DMS 273 (cell line): ENCODE measurements at regions not wholly inside any gene's neighbourhood (a gene's known extent, or its start where the extent isn't known, plus 50 kb on each side); places are given as distances from the start of the nearest gene placed in this dataset.
"Not testable (repeated sequence)": the region's sequence is repeated elsewhere in the genome, so short reads cannot be mapped to it uniquely, and the experiment has no call there.

Experiments
- DNase-seq: peaks from one replicate; lab custom pipeline; 2025; ENCODE audit not compliant: unreplicated experiment; lab: John Stamatoyannopoulos, UW

DNA sequence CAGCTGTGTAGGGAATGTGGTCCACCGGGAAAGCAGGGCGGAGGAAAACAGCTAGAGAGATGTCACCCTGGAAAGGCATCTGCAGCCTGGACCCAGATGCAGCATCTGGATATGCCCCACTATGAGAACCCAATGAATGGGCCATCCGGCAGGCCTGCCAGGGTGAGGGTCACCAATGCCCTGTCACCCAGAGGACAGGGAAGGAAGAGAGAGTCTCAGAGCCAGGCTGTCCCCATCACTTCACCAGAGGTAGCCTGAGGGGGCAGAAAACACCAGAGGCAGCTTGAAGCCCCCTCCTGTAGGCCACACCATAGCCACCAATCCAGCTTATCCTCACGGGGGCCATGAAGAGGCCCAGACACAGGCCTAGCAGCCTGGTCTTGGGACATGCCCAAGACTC is 118.8 kb downstream of the TUBA3C start:
- no peak for DNase-seq

DNA sequence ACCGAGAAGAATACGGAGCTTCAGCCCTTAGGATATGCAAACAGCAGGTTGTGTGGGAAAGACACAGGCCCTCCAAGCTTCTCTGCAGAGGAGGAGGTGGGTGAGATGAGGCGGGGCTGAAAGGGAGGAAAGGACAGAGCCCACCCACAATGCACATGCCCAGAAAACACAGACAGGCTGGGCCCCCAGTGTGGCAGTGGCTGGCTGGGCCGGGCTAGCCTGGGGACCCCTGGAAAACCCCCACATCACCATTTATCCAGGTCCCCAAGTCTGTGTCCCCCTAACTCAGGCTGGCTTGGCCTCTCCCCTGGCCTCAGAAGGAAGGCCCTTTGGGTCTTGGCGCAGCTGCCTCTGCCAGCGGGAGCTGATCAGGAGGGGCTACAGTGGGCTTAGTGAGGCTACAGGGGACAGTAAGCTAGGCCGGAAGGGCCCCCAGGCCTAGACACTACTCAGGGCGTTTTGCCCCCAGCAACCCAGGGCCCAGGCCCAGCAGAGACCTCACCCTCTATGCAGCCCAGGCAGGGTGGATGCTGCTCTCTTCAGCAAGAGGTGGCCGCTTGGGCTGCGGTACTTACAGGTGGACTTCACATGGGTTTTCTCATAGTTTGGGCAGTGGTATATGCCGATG is 119.5 kb downstream of the TUBA3C start:
- no peak for DNase-seq

DNA sequence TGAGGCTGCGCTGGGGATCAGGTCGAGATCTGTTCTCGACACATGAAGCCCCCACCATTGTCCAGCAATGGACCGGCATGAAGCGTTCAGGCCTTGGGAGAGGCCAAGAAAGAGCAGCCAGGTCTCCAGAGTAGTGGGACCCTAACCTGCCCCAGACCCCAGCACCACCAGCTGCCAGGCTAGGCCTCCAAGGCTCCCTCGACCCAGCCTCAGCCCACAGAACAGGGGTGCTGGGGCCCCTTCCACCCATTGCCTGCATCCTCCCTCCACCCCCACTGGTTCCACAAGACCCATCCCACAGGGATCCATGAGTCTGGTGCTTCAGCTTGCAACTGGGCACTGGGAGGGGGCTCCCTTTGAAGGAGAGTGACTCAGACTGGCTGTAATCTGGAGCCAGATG is 120.3 kb downstream of the TUBA3C start:
- DNase-seq = no peak

DNA sequence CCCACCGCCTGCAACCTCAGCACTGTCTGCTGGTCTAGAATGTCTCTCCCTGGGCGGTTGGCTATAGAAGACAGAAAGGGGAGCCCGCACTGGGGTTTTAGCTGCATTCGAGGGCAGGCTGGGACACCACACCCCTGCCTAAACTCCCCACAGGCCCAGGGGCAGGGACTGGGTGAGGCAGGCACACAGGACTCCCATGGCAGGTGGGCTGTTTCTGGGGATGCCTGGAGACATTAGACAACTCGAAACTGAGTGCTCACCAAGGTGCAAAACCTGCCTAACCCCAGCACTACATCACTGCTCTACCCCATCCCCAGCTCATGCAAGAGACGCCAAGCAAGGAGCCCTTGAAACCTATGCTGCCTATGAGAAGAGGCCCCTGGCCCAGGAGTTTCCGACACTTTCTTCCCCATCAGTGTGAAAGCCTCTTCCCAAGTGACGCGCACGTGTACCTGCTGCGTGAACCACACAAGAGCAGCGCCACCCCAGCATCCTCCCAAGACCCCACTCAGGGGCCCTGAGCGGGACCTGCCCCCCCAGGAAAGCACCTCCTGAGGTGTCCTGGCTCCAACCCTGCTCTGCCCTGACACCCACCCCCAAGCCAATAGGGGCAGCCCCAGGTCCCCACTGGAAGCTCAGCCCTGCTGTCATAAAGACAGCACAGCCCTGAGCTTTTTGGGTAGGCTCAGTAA is 121.2 kb downstream of the TUBA3C start:
- DNase-seq = no peak

DNA sequence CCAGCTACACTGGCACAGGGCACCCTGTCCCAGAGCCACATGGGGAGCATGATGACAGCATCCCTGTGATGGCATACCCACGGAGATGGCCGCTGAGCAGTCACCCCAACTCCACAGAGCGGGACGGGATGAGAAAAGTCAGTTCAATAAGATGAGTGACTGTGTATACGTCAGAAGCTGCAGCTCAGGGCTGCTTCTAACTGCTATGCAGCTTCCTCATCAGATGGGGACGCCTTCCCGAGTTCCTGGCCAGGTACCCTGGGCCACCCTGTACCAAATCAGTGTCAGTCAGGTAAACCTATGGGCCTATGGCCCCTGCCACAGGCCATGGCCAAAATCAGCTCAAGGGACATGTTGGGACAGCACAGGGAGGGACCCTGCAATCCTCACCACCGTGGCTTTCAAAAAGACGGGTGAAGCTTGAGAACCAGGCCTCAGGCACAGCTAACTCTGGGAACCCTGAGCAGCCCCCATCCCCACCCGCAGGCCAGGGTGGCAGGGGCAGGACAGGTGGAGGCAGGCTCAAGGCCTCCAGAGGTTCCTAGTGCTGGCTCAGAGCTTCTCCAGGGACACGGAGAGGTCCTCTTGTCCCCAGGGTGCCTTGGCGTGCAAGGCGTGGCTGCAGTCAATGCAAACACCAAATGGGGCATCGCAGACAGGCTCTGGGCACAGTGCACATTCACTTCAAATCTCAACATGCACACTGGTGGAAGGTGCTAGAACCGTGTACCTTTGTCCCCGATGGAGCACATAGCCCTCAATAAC is 122.4 kb downstream of the TUBA3C start:
- DNase-seq = no peak

DNA sequence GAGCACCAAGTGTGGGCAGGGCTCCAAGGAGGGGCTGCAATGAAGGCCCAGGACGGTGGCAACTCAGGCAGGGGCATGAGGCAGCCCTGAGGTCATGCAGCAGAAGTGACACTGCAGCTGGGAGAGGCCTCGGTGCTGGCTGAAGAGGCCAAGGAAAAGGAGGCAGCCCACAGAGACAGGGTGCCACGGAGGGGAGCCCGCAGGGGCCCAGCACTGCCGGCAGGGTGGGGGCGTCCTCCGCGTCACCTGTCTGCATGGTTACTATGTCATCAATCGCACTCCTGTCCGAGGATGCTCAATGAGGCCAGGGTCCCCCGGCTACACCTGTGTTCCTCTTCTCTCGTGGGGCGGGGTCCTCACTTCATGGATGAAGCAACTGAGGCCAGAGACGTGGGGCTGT is 123.1 kb downstream of the TUBA3C start:
- DNase-seq = no peak

DNA sequence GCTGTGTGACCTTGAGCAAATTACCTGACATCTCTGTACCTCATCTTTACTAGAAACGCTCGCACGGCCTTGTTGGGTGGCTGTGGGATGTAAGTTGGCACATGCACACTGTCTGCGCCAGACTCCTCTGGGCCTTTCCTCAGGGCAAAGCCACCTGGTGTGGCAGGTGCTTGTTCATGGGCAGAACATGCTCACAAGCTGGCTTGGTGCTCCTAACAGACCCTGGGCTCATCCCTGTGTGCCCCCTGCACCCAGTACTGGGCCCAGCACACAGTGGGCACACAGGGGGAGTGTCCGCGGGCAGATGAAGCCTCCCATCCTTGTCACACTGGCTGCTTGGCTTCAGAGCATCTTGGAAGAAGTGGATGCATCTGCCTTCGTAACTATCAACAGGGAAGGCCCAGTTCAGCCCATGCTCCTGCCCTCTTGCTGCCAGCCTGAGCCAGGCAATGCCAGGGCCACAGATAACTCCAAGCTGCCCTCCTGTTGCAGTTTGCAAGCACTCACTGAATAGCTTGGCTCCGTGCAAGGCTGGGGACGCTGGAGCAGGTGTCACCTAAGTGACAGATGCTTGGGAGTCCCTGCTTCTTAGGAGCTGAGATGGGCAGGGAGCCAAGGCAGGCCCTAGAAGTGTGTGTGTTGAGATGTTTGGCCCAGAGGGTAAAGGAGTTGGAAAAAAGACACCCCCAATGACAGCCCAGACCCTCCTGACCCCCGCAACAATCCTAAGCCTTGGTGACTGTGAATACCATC is 123.9 kb downstream of the TUBA3C start:
- peak; percentile 0 for DNase-seq

DNA sequence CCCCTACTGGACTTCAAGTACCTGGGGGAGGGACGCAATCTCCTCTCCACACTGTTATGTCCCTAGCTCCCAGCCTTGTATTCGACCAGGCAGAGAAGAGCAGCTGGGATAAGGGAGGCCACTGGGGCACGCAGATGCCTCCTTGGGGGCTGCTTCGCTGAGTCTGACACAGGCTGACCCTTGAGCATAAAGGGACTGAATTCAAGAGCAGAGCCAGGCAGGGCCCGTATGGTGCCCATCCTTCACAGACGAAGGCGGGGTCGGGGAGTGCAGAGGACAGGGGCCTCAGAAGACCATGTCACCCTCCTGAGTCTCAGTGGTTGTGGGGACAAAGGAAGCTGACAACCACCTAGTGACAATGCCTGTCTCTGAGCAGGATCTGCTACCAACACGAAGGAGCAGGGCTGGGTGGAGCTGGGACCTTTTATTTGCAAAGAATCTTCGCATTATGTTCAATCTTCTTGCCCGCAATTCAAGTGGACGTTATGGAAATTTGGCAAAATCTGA is 124.6 kb downstream of the TUBA3C start:
- DNase-seq = no peak

DNA sequence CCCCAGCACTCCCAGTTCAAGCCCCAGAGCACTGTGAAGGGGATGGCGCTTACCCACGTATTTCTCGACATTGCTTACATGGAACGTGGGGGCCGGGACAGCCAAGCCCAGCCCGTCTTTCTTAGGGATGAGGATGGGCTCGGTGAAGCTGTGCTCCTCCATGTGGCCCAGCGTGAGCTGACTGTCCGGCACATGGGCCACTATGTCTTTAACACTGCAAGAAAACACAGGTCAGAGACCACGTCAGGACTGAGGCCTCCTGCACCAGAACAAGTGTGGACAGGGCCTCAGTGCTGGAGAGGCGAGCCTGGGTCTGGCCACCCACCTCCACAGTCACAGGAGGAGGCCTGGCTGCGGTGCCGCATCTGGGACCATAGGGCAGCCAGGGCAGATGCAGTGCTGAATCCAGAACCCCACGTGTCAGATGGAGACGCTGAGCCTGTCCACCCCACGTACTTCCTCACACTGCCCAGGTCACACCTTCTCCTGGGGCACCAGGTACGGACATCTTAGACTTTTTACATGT is 125.2 kb downstream of the TUBA3C start:
- DNase-seq = no peak

DNA sequence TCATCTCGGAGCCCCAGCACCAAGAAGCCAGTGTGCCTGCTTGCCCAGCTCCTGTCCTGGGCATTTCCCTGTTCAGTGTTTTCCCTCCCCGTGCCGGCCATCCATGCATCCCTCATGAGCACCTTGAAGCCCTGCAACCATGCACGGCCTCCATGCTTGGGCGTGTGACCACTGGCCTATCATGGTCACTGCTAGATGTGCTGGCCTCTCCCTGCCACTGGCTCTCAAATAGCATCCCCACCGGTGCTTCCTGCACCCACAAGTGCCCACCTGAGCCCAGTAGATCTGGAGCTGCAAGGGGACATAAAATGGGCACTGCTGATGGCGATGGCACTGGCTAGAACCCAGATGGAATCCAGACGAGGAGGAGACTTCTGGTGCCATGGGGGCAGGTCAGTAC is 126.0 kb downstream of the TUBA3C start:
- DNase-seq = no peak

DNA sequence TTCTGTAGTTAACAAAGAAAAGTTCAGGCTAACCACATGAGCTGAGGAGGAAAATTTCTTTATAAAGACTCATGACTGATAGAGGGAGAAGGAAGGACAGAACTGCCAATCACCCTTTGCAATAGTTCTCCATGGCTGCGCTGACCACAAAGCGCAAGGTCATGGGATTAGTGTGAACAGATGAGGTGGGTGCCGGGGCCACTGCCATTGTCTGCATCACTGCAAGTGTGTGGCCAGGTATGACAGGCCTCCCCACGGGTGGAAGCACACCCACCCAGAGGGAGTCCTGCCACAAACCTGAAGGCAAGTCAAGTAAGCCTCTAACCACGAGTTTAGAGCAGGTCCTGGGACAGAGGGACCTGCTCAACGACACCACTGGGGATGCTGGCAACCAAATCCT is 128.1 kb downstream of the TUBA3C start:
- DNase-seq = no peak

DNA sequence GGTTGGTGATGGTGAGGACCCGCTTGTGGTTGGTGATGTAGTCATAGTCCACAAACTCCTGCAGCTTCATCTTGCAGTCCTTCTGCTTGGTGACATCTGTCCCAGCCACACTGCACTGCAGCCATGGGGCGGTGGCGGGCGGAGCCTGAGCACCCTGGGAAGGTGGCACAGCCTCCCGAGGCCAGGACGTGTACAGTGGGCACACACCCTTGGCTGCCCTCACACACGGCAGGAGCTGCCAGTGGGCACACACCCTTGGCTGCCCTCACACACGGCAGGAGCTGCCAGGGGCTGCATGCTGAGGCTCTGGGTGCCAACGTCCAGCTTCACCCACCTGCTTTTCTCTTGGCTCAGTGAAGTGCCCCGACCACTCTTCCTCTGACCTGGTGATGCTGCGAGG is 128.7 kb downstream of the TUBA3C start:
- no peak for DNase-seq

DNA sequence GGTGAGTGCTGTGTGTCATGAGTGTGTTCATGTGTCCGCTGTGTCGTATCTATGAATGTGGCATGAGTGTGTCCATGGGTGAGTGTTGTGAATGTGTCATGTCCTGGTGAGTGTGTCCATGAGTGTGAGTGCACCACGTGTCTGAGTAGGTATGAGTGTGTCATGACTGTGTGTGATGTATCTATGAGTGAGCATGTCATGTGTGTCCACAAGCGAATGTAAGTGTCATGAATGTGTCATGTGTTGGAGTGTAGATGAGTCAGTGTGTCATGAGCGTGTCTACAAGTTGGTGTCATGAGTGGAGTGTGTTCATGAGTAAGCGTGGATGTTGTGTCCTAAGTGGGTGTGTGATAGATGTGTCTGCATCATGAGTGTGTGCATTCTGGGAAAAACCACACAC is 129.4 kb downstream of the TUBA3C start:
- DNase-seq = no peak

DNA sequence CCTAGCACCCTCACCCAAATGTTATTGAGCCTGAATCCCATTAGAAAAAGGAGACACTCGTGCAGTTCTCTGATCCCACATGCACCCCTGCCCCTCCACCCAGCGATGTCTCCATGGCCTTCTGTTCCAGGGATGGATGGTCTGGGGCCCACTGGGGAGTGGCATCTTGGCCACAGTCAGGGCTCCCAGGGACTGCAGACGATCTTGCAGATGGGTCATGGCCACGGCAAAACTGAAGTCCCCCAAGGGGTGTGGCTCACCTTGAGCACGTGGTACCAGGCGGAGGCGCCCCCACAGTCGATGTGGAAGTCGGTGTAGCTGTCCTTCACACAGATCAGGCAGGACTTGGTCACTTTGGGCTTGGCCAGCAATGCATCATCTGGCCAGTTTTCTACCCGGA is 130.7 kb downstream of the TUBA3C start:
- DNase-seq = no peak

DNA sequence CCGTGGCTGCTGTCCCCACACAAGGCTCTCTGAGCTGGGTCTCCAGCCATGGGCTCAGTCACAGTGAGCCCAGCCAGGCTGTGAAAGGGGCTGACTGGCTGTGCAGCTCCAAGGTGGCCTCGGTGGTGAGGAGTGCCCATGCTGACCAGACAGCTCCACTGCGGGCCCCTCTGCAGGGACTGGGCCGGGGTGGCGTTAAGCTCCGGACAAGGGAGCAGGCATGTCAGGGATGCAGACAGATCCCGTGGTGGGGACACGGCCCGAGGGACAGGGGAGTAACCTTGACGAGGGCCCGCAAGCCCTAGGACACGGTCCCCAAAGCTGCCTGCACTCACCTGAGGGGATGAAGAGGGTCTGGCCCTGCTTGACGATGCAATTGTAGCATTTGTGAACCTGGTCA is 132.0 kb downstream of the TUBA3C start:
- DNase-seq = not testable (repeated sequence)

DNA sequence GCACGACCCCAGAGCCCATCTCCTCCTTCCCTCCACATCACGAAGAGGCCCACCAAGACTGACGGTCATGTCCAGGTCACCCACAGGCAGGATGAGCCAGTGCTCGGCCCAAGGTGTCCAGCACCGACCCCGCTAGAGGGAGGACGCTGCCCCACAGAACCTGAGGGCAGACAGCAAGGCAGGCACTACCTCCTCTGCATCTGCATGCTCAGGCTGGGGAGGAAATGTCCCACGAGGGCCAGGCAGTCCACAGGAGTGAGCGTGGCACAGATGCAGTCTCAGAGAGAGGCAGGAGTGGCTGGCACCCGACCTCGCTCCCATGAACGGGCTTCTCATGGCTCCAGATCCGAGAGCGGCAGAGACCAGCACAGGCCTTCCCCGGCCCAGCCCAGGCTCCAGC is 133.2 kb downstream of the TUBA3C start:
- no peak for DNase-seq

DNA sequence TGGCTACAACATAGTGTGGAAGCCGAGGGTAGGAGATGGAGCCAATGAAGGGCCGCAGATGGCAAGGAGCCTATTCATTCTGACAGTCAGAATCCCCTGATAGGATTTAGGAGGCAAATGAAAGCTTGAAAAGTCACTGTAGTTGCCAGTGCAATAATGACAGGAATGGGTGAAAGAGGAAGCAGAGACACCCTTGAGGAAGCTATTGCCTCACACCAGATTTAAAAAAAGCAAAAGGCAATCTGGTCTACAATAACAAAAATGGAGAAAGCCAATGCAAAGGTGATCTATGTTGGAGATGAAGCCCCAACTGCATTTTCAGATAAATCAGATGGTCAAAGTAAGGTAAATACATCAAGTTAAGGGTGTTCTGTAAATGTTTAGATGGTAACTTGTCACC is 158.5 kb downstream of the TUBA3C start:
- no peak for DNase-seq

DNA sequence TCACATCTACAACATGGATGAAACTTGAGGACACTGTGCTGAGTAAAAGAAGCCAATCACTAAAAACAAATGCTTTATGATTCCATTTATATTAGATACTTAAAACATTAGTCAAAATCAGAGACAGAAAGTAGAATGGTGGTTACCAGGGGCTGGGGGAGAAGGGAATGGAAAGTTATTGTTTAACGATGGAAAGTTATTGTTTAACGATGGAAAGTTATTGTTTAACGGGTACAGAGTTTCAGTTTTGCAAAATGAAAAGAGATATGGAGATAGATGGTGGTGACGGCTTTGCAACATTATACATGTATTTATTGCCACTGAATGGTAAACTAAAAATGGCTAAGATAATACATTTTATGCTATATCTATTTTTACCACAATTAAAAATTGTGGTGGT is 160.6 kb downstream of the TUBA3C start:
- DNase-seq = no peak

DNA sequence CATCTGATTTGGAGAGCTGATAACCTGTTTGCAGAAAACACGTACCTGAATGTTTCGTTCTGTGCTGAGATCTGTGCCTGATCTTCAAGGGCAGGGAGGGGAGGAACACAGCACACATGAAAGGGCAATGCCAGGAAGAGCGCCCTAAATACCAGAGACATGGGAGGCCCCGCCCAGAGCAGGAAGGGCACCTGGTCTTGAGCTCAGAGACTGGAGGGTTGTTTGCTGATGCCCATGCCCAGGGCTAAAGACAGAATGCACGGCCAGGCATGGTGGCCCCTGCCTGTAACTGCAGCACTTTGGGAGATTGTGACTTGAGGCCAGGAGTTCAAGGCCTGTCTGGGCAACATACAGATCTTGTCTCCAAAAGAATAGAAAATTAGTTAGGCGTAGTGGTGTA is 183.2 kb downstream of the TUBA3C start:
- DNase-seq = no peak

DNA sequence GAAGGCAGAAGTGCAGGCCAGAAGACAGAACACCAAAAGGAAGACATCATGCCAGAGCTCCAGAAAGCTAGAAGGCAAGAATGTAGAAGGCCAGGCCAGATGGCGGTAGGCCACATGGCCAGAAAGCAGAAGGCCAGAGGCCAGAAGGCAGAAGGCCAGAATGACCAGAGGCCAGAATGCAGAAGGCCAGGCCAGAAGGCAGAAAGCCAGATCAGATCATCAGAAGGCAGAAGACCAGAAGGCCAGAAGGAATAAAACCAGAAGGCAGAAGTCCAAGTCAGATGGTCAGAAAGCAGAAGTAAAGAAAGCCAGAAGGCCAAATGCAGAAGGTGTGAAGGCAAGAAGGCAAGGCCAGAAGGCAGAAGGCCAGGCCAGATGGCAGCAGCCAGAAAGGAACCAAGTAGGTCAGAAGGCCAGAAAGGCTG is 185.0 kb downstream of the TUBA3C start:
- no peak for DNase-seq

DNA sequence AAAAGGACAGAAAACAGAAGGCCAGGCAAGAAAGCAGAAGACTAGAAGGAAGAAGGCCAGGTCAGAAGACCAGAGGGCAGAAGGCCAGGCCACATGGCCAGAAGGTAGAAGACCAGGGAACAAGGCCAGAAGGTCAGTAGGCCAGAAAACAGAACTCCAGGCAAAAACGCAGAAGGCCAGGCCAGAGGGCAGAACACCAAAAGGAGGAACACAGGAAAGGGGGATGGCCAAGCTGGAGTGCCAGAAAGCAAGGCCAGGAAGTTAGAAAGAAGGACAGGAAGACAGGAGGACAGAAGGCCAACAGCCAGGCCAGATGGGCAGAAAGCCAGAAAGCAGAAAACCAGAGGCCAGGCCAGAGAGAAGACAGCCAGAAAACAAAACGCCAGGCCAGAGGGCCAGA is 185.4 kb downstream of the TUBA3C start:
- DNase-seq = no peak
